HK-2 (cell line): ENCODE measurements at regions not wholly inside any gene's neighbourhood (a gene's known extent, or its start where the extent isn't known, plus 50 kb on each side); places are given as distances from the start of the nearest gene placed in this dataset.
"Not testable (repeated sequence)": the region's sequence is repeated elsewhere in the genome, so short reads cannot be mapped to it uniquely, and the experiment has no call there.

Experiments
- DNase-seq: peaks from one replicate; pipeline ENCODE4 v3.0.0-alpha.2; 2018; ENCODE audit not compliant: unreplicated experiment

DNA sequence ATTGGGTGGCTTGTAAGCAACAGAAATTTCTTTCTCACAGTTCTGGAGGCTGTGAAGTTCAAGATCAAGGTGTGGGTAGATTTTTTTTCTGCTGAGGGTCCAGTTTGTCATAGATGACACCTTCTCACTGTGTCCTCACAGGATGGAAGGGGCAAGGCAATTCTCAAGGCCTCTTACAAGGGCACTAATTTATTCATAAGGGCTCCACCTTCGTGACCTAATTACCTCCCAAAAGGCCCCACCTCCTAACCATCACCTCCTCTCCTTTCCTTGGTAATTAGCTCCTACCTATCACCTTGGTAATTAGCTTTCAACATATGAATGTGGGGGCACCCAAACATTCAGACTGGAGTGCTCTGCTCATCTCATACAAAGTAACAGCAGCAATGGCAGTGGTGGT lies 92.3 kb upstream of the CD44 start:
- DNase-seq = no peak

DNA sequence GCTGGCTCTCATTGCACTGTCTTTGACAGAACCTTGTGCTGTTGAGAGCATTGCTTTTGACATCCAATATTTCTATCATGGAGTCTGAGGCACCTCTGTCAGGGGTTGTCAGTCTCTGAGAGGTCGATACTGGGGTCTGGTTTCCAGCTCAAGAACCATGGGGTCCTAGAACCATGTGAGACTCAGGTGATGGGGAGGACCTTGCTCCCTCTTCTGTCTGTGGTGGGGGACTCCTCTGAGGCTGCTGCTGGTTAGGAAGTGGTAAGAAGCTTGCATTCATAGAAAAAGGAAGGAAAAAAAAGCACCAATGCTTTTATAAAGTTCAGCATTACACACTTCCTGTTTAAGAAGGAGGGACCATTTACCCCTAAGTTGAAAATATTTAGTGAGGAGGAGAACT lies 91.8 kb upstream of the CD44 start:
- no peak for DNase-seq

DNA sequence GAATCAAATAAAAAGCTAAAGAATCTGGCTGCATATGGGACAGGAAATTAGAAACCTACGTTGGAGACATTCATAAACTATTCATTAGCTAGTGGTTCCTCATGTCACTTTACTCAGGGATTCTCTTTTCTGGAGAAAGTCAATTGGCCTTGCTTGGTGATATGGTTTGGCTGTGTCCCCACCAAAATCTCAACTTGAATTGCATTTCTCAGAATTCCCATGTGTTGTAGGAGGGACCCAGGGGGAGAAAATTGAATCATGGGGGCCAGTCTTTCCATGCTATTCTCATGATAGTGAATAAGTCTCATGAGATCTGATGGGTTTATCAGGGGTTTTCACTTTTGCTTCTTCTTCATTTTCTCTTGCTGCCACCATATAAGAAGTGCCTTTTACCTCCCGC lies 91.2 kb upstream of the CD44 start:
- no peak for DNase-seq

DNA sequence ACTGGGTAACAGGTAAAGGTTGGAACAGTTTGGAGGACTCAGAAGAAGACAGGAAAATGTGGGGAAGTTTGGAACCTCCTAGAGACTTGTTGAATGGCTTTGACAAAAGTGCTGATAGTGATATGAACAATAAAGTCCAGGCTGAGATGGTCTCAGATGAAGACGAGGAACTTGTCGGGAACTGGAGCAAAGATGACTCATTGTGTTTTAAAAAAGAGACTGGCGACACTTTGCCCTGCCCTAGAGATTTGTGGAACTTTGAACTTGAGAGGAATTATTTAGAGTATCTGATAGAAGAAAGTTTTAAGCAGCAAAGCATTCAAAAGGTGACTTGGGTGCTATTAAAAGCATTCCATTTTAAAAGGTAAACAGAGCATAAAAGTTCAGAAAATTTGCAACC lies 90.6 kb upstream of the CD44 start:
- DNase-seq = not testable (repeated sequence)

DNA sequence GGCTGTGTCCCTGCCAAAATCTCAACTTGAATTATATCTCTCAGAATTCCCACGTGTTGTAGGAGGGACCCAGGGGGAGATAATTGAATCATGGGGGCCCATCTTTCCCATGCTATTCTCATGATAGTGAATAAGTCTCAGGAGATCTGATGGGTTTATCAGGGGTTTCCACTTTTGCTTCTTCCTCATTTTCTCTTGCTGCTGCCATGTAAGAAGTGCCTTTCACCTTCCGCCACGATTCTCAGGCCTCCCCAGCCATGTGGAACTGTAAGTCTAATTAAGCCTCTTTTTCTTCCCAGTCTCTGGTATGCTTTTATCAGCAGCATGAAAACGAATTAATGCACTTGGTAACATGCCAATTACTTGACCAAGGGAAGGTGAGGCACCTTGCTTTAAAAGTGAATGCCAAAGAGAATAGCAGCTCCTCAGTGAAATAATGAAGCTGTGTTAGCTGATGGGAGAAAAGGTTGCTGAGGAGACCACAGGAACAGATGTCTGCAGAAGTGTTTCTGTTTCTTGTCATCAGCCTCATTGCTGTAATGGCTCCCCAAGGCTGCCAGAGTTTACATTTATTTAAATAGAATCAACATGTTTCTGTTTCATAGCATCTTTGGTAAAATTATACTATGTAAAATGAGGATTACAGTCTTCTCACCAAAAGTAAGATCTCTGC lies 89.0 kb upstream of the CD44 start:
- no peak for DNase-seq

DNA sequence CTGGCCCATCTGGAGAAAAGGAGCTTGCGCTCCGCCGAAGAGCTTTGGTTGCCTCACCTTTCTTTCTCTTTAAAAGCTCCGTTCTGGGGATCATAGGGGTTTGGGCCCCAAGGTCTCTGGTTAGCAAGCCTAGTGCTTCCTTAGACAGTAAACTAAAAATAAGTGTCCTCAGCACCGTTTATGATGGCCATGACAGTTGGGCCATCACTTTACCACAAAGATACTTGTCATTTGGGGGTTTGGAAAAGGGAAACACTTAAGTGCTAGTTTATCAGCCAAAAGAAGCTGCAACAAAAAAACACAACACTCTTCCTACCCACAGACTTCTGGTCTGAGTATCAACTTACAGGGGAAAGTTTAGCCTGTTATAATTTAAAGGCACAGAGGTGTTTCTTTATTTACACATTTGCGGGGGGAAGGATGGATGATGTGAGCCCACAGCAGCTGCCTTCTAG lies 88.4 kb upstream of the CD44 start:
- no peak for DNase-seq

DNA sequence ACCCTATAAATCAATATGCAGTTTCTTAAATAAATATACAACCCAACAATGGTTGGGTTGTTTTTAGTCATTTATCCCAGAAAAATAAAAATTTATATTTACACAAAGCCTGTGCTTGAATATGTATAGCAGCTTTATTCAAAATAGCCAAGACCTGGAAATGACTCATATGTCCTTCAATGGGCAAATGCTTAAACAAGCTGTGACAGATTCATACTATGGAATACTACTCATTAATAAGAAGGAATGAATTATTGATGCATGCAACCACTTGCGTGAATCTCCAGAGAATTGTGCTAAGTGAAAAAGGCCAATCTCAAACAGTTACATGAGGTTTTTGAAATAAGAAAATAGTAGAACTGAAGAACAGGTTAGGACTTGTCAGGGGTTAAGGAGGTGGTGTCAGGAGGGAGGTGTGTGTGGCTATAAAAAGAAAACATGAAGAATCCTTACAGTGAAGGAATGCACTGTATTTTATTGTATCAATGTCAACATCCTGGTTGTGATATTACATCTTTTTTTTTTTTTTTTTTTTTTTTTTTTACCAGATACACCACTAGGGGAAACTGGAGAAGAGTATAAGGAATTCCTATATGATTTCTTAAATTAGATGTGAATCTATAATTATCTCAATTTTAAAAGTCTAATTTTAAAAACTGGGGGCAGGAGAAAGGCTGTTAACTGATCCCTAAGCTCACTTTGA lies 82.4 kb upstream of the CD44 start:
- DNase-seq = no peak

DNA sequence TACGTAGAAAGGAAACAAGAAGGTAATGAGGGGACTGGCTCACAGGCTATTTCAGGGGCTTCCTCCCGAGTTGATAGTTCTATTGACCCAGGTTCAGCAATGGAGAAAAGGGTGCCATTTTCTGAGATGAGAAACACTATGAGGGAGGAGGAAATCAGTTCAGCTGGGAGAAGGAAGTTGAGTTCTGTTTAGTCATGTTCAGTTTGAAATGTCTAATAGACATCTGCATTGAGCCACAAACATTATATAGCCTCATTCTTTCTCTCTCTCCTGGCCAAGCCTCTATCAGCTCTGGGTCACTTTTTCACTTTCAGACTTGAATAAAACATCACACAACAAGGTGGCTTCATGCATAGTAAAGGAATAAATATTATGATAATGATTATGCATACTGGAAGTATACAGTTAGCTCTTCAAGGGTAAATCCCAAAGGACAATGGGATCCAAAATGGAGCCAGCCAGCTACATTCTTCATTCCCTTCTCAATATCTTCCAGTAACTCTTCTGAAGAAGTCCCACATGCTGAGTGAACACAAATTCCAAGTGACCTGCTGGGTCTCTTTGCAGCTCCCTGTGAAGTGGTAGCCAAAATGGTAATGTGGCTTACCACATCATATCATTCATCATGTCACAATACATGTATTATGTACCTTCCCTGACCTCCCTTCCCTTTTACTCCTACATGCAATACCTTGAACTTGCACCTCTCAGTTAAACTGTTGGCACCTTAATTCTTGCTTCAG lies 80.9 kb upstream of the CD44 start:
- no peak for DNase-seq

DNA sequence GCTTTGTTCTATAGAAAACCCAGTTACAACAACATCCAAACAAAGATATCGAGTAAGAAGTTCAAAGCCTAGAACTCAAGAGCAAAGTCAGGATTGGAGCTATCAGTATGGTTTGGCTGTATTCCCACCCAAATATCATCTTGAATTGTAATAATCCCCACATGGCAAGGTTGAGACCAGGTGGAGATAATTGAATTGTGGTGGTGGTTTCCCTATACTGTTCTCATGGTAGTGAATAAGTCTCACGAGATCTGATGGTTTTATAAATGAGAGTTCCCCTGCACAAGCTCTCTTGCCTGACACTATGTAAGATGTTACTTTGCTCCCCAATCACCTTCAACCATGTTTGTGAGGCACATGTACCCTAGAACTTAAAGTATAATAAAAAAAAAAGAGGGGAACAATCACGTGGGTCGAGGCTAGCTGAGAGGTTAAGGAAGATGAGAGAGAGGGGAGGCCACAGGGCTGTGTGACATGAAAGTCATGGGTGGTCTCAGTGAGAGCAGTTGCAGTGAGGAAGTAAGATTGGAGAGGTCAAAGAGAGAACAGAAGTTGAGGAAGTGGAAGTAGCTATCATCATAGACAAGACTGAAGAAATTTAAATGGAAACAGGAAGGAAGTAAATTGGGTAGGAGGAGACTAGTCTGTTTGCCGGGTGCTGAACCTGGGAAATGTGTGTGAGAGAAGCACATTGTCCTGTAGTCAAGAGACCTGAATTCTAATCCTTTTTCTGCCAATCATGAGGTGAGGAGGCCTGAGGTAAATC lies 80.1 kb upstream of the CD44 start:
- DNase-seq = no peak

DNA sequence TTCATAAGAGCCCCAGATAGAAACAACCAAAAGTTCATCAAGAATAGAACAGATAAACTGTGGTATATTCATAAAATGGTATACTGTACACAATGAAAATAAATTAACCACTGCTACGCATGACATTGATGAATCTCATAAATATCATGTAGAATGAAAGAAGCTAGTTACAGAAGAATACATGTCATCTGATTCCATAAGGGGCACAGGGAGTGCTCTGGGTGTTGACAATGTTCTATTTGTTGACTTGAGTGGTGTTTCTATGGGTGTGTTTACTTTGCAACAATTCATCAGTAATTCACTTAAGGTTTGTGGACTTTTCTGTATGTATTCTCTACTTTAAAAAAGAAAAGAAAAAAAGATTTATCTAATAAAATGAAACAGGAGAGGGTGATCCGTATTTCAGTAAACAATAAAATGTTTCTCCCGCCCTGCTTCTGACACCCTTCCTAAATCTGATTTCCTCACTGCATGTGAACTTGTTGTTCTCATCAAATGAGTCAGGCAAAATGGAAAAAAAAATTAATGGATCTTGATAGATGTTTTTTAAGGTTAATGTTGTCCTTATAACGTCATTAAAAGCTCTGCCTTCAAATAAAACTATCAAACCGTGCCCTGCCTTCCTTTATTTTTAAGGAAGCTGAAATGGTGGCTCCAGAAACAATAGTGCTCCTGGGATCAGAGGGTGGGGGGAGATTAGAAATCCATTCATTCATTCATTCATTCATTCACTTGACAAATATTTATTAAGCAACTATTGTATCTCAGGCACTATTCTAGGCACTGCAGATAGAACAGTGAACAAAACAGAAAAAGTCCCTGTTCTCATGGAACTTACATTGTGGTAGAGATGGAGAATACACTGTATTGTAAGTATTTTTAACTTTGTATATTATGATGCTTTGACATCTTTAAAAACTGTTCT lies 77.2 kb upstream of the CD44 start:
- no peak for DNase-seq

DNA sequence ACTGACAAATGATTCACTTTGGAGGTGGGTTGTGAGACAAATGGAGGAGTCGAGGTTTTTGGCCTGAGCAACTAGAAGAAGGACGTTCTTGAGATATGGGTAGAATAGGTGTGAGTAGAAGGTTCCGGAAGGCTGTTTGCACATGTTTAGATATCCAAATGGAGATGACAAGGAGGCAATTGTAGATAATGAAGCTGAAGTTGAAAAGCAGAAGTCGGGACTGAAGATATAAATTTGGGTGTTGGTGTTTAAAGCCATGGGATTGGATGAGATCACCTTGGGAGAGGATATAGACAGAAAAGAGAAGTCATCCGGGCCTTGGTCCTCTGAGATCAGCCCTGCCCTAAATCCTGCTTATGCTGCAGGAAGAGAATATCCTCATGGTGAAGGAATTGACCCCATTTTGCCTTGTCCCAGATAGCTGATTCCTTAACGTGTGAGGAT lies 75.5 kb upstream of the CD44 start:
- DNase-seq = no peak

DNA sequence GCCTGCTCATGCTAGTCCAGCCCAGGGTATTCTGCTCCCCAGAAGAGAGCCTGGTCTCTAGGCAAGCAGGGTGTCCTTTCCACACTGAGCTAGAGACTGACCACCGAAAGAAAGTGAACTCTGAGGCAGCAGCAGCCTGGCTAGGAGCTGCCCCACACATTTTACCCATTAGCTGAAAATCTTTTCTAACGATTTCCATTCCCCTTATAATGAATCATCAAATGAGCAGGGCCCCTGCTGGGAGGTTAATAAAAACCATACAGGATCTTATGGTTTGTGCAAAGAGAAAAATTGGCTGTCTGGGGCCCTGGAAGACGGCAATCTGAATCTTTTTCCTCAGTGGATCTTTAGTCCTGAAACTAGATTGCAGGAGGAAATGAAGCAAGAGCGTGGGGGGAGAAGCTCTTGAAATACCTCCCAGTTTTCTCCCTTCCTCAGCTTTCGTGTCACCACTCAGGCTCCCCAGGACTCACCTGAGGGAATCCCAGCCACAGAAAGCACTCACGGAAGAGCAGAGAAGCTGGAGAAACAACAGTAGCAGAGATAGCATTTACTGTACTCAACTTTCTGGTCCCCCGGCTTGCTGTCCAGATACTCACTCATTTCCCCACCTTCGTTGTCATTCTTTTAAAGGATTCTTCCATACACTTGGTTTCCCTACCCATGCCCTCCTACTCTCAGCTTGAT lies 74.7 kb upstream of the CD44 start:
- DNase-seq = no peak

DNA sequence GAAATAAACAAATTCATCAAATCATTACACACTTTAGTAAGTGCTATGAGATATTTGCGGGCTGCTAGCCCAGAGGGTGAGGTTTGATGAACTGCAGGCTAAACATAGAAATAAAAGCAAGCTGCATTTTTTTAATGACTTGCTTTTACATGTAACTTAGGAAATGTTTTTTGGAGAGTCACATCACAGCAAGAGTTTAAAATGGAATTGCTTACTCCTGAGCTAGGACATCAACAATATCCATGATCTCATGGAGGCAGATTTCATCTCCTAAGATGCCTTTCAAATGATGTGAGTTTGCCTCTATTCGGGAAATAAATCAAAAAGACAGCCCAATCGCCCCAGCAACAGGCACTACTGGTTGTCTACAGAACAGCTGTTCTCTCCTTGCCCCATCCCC lies 73.4 kb upstream of the CD44 start:
- DNase-seq = no peak

DNA sequence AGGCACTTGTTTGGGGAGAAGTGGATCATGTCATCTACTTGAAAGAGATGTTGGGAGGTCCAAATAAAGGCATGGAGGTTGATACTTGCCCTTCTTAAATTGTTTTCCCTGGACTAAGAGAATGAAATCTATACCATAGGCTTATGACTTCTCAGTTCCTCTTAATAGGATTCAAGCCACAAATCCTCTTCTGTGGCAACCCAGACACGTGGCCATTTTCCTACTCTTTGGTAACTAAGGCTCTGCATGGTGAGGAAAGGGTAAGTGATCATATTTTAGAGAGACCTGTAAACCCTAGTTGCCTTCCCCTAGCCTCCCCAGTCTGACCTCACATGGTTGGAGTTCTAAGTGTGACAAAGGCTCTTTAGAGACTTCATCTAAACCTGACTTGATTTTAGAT lies 72.9 kb upstream of the CD44 start:
- no peak for DNase-seq

DNA sequence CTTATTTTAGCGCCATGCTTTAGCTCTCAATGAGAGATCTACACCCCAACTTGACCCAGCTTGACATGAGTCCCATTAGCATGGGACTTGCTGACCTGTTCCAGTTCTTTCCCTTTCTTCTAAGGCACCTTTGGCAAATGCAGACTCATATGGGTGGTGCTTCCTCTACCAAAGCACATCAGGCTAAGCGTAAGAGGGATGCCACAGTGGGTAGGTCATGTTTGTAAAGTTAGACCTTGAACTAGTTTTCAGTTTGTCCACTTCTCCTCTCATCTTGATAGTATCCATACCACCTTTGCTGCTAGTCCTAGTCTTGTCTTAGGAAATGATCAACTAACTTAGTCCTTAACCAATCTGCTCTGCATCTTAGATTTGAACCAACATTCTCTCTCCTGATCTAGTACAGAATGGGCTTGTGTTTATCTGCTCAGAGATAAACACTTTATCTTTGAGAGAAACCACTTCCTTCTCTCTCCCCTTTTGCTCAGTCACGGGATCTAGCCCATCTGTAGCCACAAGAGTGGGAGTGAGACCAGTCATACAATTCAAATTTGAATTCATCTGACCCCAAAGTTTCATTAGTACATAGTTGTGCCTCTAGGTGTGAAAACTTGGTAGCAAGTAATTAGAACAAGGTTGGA lies 72.1 kb upstream of the CD44 start:
- no peak for DNase-seq

DNA sequence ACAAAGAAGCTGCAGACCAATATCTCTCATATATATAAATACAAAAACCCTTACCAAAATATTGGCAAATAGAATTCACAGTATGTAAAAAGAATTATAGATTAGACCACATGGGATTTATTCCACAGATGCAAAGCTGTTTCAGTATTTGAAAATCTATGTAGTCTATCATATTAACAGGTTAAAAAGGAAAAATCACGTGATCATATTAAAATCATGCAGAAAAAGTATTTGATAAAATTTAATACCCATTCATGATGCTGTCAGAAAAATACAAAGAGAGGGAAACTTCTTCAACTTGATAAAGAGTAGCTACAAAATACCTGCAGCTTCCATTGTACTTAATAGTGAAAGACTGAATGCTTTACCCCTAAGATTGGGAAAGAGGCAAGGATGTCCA lies 67.2 kb upstream of the CD44 start:
- DNase-seq = no peak

DNA sequence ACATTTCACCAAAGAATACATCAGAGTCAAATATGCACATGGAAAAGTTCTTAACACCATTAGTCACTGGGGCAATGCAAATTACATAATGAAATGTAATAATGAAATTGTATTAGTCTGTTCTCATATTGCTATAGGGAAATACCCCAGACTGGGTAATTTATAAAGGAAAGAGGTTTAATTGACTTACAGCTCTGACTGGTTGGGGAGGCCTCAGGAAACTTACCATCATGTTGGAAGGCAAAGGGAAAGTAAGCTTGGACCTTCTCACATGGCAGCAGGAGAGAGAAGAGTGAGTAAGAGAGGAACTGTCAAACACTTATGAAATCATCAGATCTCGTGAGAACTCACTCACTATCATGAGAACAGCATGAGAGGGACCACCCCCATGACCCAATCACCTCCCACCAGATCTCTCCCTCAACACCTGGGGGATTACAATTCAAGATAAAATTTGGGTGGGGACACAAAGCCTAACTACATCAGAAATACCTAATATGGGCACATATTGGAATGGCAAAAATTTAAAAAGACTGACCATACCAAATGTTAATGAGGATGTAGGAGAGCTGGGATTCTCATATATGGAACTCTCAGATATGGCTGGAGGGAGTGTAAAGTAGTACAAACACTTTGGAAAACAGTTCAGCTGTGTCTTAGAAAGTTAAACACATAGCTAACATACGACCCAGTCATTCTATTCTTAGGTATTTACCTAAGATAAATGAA lies 65.1 kb upstream of the CD44 start:
- no peak for DNase-seq

DNA sequence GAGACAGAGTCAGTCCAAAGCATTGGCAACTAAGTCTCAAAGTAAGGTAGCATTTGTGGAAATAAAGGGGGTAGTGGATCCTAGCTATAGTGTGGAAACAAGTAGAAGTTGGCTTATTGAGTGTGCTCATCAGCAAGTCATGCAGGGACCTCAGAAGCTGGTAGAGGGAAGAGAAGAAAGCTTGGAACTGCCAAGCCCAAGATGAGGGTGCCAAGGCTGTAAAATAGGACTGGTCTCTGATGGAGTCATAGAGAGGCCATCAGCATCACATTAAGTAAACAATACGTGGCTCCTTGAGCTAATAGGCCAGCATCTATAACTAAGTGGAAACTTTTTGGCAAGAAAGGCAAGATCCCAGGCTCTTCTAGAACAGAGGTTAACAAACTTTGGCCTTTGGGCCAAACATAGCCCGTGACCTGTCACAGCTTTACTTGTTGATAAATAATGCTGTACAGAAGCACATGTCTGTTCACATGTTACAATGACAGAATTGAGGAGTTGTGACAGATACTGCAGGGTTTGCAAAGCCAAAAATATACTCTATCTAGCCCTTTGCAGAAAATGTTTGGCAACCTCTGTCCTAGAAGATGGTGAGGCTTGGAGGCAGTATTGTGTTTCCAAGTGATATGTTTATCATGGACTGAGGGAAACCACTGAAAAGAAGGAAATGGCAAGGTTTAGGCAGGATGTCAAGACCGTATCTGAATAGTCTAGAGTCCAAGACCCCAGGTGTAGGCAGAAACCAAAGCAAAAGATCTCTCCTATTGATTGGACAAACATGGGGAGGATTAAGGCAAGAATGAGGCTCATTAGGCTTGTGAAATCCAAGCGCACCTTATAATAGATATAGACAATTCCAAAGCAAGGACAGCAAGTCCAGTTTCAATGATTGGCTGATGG lies 62.5 kb upstream of the CD44 start:
- no peak for DNase-seq
